GM12891 (cell line): ENCODE measurements at regions not wholly inside any gene's neighbourhood (a gene's known extent, or its start where the extent isn't known, plus 50 kb on each side); places are given as distances from the start of the nearest gene placed in this dataset.

Experiments used
- POLR2A ChIP-seq: IDR thresholded peaks from 2 replicates; pipeline ENCODE4 v1.6.1; 2011; ENCODE audit warnings: low read depth, low read length, control low read depth
- POLR2AphosphoS5 ChIP-seq: IDR thresholded peaks from 2 replicates; pipeline ENCODE4 v1.6.1; 2011; ENCODE audit warnings: low read depth, low read length, control low read depth
- TAF1 ChIP-seq: IDR thresholded peaks from 2 replicates; pipeline ENCODE4 v1.6.1; 2011; ENCODE audit warnings: low read depth, low read length, control low read depth

GRCh38 chr14:55760789-55761566 lies 181.0 kb downstream of the KTN1 start:
- TF ChIP-seq POLR2A = no peak
- TF ChIP-seq TAF1 = no peak
- TF ChIP-seq POLR2AphosphoS5 = no peak
